ENCODE measurements at regions not wholly inside any gene's neighbourhood (a gene's known extent, or its start where the extent isn't known, plus 50 kb on each side); places are given as distances from the start of the nearest gene placed in this dataset.
A peak's percentile ranks its signal among the peaks of the same experiment; 100 is the strongest.

DNA sequence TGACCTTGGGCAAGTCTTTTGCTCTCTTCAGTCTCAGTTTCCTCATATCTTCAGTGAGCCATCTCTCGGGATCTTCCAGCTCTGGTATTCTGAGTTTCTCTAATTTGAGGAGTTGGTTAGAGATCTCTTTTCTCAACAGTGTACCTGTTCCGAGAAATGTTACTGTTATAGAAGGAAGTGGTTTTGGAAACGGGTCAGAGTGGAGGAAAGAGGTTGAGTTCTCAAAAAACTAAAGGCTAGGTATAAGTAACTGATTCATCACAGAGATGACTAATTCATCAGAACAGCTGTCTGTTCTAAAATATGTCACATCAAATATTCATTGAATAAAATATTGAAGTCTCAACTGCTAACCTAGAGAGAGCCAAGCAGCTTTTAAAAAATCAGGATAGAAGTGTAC, 106.6 kb downstream of the PALM2AKAP2 start:
- no peak for DNase-seq
- Mint-ChIP-seq H3K27me3 (no peaks in the 10 kb centered on the region), H3K27ac (peak overlapping the region; percentile 78), H3K9me3 (no peaks in the 10 kb centered on the region), H3K36me3 (ENCODE audit: low read depth) (no peaks in the 10 kb centered on the region), H3K4me1 (ENCODE audit: low read depth) (peaks cover 14% of the 10 kb centered on the region), H3K4me3 (no peak overlapping the region)
- peak; percentile 87 for ATAC-seq
- intact Hi-C loops (cut with micrococcal nuclease) = no loop called here
- ChIA-PET POLR2A (no interaction called here), CTCF (interaction anchor here (0.7 to 2.1 kb wide), 6 partner anchors 14 to 281 kb away, joined by 3 to 4 read pairs (median 3); no protein-coding TSS in a partner anchor)
- TF ChIP-seq, protein P1, sequence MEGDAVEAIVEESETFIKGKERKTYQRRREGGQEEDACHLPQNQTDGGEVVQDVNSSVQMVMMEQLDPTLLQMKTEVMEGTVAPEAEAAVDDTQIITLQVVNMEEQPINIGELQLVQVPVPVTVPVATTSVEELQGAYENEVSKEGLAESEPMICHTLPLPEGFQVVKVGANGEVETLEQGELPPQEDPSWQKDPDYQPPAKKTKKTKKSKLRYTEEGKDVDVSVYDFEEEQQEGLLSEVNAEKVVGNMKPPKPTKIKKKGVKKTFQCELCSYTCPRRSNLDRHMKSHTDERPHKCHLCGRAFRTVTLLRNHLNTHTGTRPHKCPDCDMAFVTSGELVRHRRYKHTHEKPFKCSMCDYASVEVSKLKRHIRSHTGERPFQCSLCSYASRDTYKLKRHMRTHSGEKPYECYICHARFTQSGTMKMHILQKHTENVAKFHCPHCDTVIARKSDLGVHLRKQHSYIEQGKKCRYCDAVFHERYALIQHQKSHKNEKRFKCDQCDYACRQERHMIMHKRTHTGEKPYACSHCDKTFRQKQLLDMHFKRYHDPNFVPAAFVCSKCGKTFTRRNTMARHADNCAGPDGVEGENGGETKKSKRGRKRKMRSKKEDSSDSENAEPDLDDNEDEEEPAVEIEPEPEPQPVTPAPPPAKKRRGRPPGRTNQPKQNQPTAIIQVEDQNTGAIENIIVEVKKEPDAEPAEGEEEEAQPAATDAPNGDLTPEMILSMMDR (IDR thresholded peaks at IDR 0.05) = no peak

DNA sequence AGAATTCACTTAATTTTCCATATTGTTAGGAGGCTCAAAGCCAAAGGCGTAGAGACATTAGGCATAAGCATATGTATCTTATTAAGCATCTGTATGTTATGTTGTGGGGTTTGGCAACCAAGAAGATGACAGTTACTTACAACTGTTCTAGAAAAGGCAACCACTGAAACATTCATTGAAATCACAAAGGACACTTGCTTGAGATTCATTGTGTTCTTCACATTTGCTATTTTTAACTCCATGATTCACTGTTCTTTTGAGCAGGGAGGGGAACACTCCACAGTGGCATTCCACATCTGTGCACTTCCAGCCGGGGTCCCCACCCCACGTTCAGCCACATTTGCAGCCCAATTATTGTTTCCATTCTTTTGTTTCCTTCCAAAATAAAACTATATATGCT, 107.1 kb downstream of the PALM2AKAP2 start:
- Mint-ChIP-seq H3K4me1 (ENCODE audit: low read depth) (peaks cover 14% of the 10 kb centered on the region), H3K27ac (peak overlapping the region; percentile 78), H3K9me3 (no peaks in the 10 kb centered on the region), H3K4me3 (no peak overlapping the region), H3K27me3 (no peaks in the 10 kb centered on the region), H3K36me3 (ENCODE audit: low read depth) (no peaks in the 10 kb centered on the region)
- DNase-seq (no peak), ATAC-seq (peak; percentile 24)
- CTCF ChIA-PET = interaction anchor here (0.7 to 1.4 kb wide), 8 partner anchors 13 to 280 kb away, joined by 3 to 5 read pairs (median 3); no protein-coding TSS in a partner anchor
- intact Hi-C loops (cut with micrococcal nuclease) = no loop called here
- TF ChIP-seq, protein P1 (IDR thresholded peaks at IDR 0.05) = no peak
- POLR2A ChIA-PET = no interaction called here

DNA sequence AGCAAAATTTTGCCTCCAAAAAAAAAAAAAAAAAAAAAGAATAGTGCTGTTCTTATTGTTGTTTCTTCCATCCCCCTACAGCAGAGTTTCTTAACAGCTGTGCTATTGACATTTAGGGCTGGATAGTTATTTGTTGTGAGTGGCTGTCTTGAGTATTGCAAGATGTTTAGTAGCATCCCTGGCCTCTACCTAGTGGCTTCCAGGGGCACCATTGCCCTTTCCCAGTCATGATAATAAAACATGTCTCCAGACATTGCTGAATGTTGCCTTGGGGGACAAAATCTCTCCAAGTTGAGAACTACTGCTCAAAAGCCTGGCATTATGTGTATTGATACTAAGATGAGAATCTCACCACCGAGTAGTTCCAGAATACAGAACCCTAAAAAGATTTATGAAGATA, 108.7 kb downstream of the PALM2AKAP2 start:
- H3K27ac Mint-ChIP-seq = no peak overlapping the region
- no peaks in the 10 kb centered on the region for H3K9me3 Mint-ChIP-seq
- TF ChIP-seq, protein P1 (IDR thresholded peaks at IDR 0.05) = no peak
- H3K27me3 Mint-ChIP-seq = no peaks in the 10 kb centered on the region
- H3K4me1 Mint-ChIP-seq (ENCODE audit: low read depth) = peaks cover 14% of the 10 kb centered on the region
- no peak overlapping the region for H3K4me3 Mint-ChIP-seq
- intact Hi-C loops (cut with micrococcal nuclease) = no loop called here
- ChIA-PET CTCF (interaction anchor here (1.3 to 1.4 kb wide), 2 partner anchors 17 to 128 kb away, joined by 3 to 5 read pairs; no protein-coding TSS in a partner anchor), POLR2A (no interaction called here)
- DNase-seq = no peak
- no peak for ATAC-seq
- no peaks in the 10 kb centered on the region for H3K36me3 Mint-ChIP-seq (ENCODE audit: low read depth)

DNA sequence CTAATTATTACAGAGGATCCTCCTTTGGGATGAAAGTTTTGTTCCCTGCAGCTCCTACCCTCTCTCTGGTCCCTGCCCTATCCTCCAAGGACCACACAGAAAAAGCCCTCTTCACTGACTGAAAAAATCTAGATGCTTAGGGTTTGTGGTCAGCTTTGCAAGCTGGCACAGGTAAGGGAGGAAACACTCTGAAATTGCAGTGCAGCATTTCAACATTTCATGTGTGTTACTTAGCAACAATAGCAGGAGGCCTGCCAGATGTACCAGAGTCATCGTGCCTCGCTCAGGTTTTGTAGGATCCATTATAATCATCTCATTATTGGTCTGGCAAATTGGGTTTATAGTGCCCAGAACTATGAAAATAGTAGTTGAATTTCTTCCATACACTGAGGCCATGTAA, 109.5 kb downstream of the PALM2AKAP2 start:
- intact Hi-C loops (cut with micrococcal nuclease) = no loop called here
- Mint-ChIP-seq H3K27me3 (no peaks in the 10 kb centered on the region), H3K36me3 (ENCODE audit: low read depth) (no peaks in the 10 kb centered on the region), H3K27ac (no peak overlapping the region), H3K4me1 (ENCODE audit: low read depth) (peaks cover 14% of the 10 kb centered on the region), H3K4me3 (no peak overlapping the region), H3K9me3 (no peaks in the 10 kb centered on the region)
- TF ChIP-seq, protein P1 (IDR thresholded peaks at IDR 0.05) = no peak
- CTCF ChIA-PET = interaction anchor here (1.4 kb wide), 1 partner anchor 13 kb away, joined by 3 read pairs; no protein-coding TSS in a partner anchor
- POLR2A ChIA-PET = no interaction called here
- ATAC-seq (no peak), DNase-seq (no peak)

DNA sequence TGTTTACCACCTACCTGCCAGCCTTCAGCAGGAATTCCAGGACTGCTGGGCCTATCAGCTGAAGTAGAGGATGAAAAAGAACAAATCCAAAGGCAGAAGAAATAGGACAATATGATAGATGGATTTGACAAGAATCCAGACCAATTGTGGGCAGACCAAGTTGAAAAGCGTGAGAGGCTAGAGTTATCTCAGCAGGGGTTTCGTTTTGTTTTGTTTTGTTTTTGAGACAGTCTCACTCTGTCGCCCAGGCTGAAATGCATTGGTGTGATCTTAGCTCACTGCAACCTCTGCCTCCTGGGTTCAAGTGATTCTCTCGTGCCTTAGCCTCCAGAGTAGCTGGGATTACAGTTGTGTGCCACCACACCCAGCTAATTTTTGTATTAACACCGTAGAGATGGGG, 113.2 kb downstream of the PALM2AKAP2 start:
- TF ChIP-seq, protein P1 (IDR thresholded peaks at IDR 0.05) = no peak
- H3K27me3 Mint-ChIP-seq = no peaks in the 10 kb centered on the region
- no peaks in the 10 kb centered on the region for H3K9me3 Mint-ChIP-seq
- H3K4me3 Mint-ChIP-seq = no peak overlapping the region
- no peak overlapping the region for H3K27ac Mint-ChIP-seq
- DNase-seq = no peak
- ChIA-PET CTCF (interaction anchor here (1.2 to 2.4 kb wide), 2 partner anchors 10 kb away, joined by 5 to 7 read pairs; no protein-coding TSS in a partner anchor), POLR2A (interaction anchor here (1.0 kb wide), 1 partner anchor 10 kb away, joined by 3 read pairs; no protein-coding TSS in a partner anchor)
- peaks cover 13% of the 10 kb centered on the region for H3K4me1 Mint-ChIP-seq (ENCODE audit: low read depth)
- intact Hi-C loops (cut with micrococcal nuclease) = no loop called here
- ATAC-seq = no peak
- no peaks in the 10 kb centered on the region for H3K36me3 Mint-ChIP-seq (ENCODE audit: low read depth)

All from activated CD8-positive, alpha-beta T cell treated with anti-CD3 and anti-CD28 coated beads for 36 hours (primary cell).